ENCODE measurements at regions not wholly inside any gene's neighbourhood (a gene's known extent, or its start where the extent isn't known, plus 50 kb on each side); places are given as distances from the start of the nearest gene placed in this dataset.
A peak's percentile ranks its signal among the peaks of the same experiment; 100 is the strongest.

GRCh38 chr11:134941326-134941725 is 529.3 kb upstream of the B3GAT1 start:
- H4K20me1 ChIP-seq (ENCODE audit: control insufficient read depth, insufficient read depth, insufficient read length), result no peaks in the 10 kb centered on the region
- H3K4me1 Mint-ChIP-seq, result peaks cover 56 to 62% of the 10 kb centered on the region in 2 experiments
- H3K9me3 Mint-ChIP-seq, result peaks cover 6 to 9% of the 10 kb centered on the region in 2 experiments
- H2AK5ac ChIP-seq (ENCODE audit: insufficient read length, low read length), result no peak overlapping the region
- no peak overlapping the region for H3K23ac ChIP-seq (ENCODE audit: insufficient read length, low read depth, low read length)
- DNase-seq, result no peak
- H2BK12ac ChIP-seq (ENCODE audit: insufficient read length, low read depth, low read length), result no peak overlapping the region
- H3K27me3 Mint-ChIP-seq (ENCODE audit: low read depth), result peaks cover 4% of the 10 kb centered on the region
- no peak overlapping the region for H3K18ac ChIP-seq (ENCODE audit: insufficient read length, low read depth, low read length)
- H2BK5ac ChIP-seq (ENCODE audit: insufficient read length, low read length), result no peak overlapping the region
- no peak overlapping the region for H3K4ac ChIP-seq (ENCODE audit: low read depth, low read length)
- H3K27ac Mint-ChIP-seq, result peak overlapping the region in 1 of 3 experiments; percentile 21; a peak in 1 of 7 replicates
- H2BK15ac ChIP-seq (ENCODE audit: low read depth, low read length), result no peak overlapping the region
- H2AFZ ChIP-seq (ENCODE audit: low read length), result no peak overlapping the region
- TF ChIP-seq CTCF (conservative IDR thresholded peaks at IDR 0.05), result no peak
- H3K56ac ChIP-seq (ENCODE audit: insufficient read length, low read depth, low read length), result no peak overlapping the region
- no peaks in the 10 kb centered on the region for H3K27me3 ChIP-seq (ENCODE audit: insufficient read depth, low read length)
- no peak overlapping the region for H3K14ac ChIP-seq (ENCODE audit: insufficient read depth, low read length)
- H3K36me3 Mint-ChIP-seq (ENCODE audit: insufficient read depth in 1 of 3, low read depth in 3 of 3), result peaks cover 0 to 15% (median 5%) of the 10 kb centered on the region in 3 experiments; a peak in 6 of 7 replicates
- H3K23me2 ChIP-seq (ENCODE audit: insufficient read length, low read depth, low read length, poor library complexity, severe bottlenecking), result no peaks in the 10 kb centered on the region
- H2BK20ac ChIP-seq (ENCODE audit: low read depth, low read length, poor library complexity, severe bottlenecking), result no peak overlapping the region
- no peaks in the 10 kb centered on the region for H3K9me3 ChIP-seq (ENCODE audit: control insufficient read depth, low read depth, low read length)
- no peak overlapping the region for H4K8ac ChIP-seq (replicated peaks; ENCODE audit: insufficient read length, low read depth, low read length)
- no peak overlapping the region for H3T11ph ChIP-seq (ENCODE audit: low read length)
- H3K4me1 ChIP-seq (ENCODE audit: insufficient read depth, low read length), result peaks cover 4% of the 10 kb centered on the region; the same call in 1 of the 2 replicates
- H3K4me2 ChIP-seq (ENCODE audit: insufficient read depth, insufficient read length, low read length), result no peak overlapping the region
- H4K5ac ChIP-seq (ENCODE audit: insufficient read length, low read depth, low read length), result no peak overlapping the region
- no peaks in the 10 kb centered on the region for H3K79me2 ChIP-seq (ENCODE audit: insufficient read depth, low read length)
- WGBS (ENCODE audit: extremely low coverage, insufficient read length, low lambda C conversion rate), result no CpG with 5 or more reads among the region's 5 CpGs
- no peak overlapping the region for H3K4me3 Mint-ChIP-seq
- H2BK120ac ChIP-seq (ENCODE audit: low read depth, low read length, poor library complexity, severe bottlenecking), result no peak overlapping the region
- no peaks in the 10 kb centered on the region for H3K79me1 ChIP-seq (ENCODE audit: insufficient read depth, low read depth, low read length, poor library complexity, severe bottlenecking)
- H3K27ac ChIP-seq (ENCODE audit: insufficient read length, low read depth, low read length), result no peak overlapping the region
- H4K91ac ChIP-seq (ENCODE audit: insufficient read length, low read depth, low read length), result no peak overlapping the region
- no peak overlapping the region for H3K9ac ChIP-seq (ENCODE audit: extremely low read depth, insufficient read length, low read length)
